GM21786 (cell line): ENCODE measurements at regions not wholly inside any gene's neighbourhood (a gene's known extent, or its start where the extent isn't known, plus 50 kb on each side); places are given as distances from the start of the nearest gene placed in this dataset.

Experiments
- ATAC-seq: cut with Tn5 transposase; IDR thresholded peaks from one replicate; pipeline ENCODE4 v1.9.1; 2021; ENCODE audit not compliant: unreplicated experiment

DNA sequence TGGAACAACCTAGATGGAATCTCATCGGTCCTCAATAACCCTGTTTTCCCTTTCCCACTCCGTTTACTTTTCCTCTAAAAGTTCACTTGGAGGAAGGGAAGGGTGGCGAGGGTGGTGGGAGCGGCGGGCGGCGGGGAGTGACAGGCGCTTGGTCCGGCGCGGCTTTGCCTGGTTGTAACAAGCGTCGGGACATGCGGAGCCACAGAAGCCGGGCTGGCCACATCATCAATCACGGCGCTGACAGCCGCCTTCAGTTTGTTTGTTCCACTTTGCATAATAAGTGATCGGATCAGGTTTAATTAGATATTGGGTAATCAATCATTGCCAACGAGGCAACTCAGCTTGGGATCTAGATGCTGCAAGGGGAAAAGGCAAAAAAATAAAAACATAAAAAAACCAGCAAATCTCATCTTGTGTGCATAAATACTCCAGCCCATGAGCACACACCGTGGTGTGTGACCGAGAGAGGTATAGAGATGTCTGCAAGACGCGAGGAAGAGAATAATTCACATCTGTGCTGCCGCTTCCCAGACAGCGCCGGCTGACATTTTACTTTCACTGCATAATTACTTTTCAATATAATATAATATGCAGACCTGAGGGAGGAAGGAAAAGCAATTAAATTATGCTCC is 396.2 kb upstream of the IRX4 start:
- ATAC-seq: no peak

DNA sequence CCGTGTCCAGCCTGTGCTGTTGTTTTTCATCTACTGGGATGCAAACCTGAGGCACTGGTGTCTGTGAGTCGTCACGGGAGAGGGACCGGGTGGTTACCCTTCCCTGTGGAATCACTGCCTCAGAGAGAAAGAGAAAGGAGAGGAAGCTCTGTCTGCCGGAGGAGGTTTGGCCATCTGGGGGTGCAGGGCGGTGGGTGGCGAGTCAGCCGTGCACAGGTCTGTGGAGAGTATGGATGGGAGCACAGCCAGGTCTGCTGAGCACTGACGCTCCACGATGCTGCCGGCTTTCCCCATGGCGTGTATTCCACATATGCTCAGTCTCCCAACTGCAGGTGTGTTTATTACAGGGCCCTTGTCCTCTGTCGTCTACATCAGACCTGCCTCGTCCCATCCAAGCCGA is 395.2 kb upstream of the IRX4 start:
- no peak for ATAC-seq

GRCh38 chr5:2276101-2276500 is 393.4 kb upstream of the IRX4 start:
- no peak for ATAC-seq

DNA sequence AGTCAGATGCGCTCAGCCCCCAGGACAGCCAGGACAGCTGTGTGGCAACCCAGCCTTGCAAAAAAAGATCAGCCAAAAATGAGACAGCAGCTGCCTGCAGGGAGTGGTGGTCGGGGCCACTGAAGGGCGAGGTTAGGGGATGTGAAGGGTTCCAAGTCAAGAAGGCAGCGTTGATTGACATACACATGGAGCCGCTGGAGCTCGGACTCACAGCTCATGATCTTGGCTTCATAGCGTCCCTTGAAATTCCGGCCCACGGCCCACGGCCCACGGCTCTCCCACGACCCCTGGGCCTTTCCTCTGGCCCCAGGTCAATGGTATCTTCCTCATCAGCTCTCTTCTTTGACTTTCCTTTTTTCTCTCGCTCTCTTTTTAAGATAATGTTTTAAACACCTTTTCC is 390.0 kb upstream of the IRX4 start:
- ATAC-seq: no peak

DNA sequence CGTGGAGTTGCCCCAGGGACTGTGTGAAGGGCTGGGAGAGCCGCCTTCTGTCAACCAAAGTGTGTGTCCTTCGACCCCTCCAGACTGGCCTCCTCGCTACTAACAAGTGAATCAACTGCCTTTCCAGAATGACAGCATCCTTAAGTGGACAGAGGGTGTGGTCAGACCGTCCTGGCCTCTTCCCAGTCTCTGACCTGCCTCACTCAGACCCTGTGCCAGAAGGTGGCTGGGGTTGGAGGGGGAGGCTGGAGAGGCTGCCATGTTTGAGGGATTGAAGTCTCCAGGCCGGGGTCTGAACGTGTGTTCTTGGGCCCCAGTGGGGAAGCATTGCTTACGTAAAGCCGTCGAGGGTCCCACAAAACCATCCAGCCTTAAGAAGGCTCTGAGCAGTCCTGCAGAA is 389.3 kb upstream of the IRX4 start:
- ATAC-seq: no peak

DNA sequence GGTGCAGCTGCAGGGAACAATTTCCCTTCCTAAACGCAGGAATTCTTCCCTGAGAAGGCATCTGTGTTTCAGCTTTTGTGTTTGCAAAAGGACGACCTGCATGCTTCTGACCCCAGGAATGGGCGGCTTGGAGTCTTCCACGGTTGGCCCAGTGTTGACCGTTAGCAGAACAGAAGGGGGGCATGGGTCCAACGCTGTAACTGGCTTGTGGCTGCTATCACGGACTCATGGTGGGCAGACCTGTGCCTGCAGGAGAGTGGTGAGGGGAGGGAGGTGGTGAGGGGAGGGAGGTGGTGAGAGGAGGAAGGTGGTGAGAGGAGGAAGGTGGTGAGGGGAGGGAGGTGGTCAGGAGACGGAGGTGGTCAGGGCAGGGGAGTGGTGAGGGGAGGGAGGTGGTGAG is 388.6 kb upstream of the IRX4 start:
- ATAC-seq: no peak

GRCh38 chr5:2270467-2270866 is 387.7 kb upstream of the IRX4 start:
- no peak for ATAC-seq

- ATAC-seq: no peak
Observed at GRCh38 chr5:2269656-2270055, 386.9 kb upstream of the IRX4 start.

DNA sequence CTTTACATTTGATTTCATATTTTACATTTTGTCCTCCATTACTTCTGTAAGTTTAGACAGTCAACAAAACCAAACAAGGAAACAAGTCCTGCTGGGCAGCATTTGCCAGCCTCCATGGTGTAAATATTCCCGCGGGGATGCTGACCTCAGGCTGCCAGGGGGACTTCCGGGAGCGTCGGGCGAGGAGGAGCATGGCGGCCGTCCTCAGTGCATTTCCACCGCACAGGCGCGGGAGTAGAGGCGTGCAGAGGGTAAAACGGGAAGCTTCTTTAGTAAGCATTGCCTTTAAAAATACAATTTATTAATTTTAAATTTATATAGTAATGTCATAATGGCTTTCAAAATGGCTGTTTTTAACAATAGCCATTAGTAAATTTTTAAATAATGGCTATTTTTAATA is 385.3 kb upstream of the IRX4 start:
- ATAC-seq: no peak

DNA sequence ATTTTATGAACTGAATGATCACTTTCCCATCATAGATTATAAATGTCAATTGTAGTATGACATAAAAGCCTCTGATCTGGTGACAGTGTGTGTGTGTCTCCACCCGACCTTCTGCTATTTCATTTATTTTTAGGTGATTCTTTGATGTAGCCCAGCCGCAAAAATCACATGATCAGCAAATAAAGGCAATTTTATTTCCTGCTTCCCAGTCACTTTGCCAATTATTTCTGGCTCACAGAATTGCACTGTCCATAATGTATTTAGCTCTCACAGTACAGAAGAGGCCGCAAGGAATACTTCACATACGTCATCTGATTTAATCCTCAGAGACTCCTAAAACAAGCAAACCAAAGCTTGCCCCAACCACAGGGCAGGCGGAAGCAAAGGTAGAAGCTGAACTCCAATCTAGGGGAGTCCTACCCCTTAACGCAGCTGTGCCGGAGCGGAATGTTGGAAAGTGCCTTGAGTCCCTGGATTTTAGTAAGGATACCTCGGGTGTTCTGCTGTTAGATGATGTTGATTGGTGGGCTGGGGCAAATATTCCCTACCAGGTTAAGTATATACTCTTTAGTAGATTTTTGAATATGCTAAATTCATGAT is 384.0 kb upstream of the IRX4 start:
- ATAC-seq: no peak

- no peak for ATAC-seq
Observed at GRCh38 chr5:2265341-2265740, 382.6 kb upstream of the IRX4 start.

GRCh38 chr5:2263763-2264162 is 381.0 kb upstream of the IRX4 start:
- no peak for ATAC-seq

- no peak for ATAC-seq
Observed at GRCh38 chr5:2262620-2263019, 379.9 kb upstream of the IRX4 start.

- no peak for ATAC-seq
Observed at GRCh38 chr5:2261004-2261703, 378.4 kb upstream of the IRX4 start.

DNA sequence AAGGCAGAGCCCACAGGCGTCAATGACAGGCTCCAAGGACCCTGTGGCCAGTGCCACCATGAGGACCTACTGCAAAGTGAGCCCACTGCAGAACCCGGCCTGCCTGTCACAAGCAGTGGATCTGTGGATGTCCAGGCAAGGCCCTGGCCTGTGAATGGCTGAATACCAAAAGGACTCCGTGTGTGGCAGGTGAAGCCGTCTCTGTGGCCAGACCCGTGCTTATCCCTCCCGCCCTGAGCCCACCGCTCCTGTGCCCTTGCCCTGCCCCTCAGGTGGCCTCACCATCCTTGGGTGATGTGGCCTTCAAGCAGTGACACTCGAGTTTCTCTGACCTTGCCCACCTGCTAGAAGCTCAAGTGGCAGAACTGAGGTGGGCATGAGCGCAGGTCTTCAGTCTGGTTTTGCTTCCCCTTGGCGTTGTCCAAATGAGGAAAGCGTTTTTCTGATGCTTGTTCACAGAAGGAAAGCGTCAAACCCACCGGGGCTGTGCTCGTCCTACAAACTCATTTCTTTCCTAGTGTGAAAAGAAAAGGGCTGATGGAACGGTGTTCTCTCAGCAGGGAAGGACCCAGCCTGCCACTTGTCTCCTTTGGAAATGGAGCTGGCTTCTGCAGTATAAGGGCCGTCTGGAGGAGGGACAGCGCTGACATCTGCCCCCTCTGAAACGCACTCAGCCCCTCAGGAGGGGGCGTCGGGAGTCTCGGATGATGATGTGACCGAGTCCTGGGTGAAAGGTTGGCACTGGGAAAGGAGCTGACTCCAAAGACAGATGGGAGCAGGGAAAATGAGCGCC is 377.7 kb upstream of the IRX4 start:
- ATAC-seq: no peak

GRCh38 chr5:2259494-2260107 is 376.9 kb upstream of the IRX4 start:
- ATAC-seq: no peak

DNA sequence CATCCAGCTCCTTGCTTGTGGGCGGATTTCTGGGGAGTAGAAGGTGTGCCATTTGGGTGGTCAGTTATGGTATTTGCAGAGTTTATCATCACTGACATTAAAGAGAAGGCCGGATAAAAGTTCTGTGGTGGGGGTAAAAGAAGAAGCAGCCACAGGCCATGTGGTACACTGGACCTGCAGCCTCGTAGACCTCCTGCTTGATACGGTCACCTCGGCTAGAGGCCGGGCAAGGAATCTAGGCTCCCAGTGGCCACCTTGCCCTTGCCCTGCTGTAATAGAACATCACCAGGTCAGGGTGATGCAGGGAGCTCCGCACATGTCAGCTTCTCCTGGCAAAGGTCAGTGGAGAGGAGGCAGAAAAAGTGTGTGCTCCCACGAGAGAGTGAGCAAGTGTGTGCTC is 376.1 kb upstream of the IRX4 start:
- no peak for ATAC-seq

DNA sequence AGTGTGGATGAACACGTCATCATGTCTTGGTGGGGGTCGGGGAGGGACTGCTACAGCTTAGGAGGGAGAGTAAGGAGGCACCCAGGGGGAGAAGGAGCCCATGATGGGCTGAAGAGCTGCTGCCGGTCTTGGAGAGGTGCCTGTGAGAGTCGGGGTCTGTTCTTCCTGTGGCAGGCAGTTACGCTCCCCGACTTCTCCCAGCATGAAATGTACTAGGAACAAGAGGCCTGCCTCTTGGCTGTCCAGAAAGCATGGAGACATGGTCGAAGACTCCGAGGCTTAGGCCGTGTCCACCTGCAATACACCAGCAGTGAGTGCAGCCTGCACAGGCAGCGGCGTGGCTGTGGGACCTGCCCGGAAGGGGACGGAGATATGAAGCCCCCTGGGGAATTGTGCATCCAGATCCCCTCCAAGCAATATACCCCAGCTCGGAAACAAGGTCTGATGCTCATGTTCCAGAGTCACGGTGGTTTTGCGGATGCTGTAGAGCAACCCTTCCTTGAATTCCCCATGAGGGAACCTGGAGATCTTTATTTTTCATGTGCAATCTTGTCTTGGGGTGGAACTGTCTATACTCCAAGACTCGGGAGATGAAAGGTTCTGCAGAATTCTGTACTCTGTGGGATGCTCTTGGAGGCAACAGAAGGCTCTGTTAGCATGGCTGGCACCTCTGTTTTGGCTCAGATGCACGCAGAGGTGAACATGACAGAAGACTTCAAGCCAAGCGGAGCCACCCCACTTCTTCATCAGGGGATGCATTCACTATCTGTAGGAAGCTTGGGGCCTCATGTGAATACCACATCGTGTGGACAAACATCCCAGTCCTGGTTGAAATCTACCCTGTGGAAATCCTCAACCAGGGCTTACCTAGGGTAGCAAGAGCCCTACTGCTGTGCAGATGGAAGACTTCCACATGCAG is 374.9 kb upstream of the IRX4 start:
- no peak for ATAC-seq

DNA sequence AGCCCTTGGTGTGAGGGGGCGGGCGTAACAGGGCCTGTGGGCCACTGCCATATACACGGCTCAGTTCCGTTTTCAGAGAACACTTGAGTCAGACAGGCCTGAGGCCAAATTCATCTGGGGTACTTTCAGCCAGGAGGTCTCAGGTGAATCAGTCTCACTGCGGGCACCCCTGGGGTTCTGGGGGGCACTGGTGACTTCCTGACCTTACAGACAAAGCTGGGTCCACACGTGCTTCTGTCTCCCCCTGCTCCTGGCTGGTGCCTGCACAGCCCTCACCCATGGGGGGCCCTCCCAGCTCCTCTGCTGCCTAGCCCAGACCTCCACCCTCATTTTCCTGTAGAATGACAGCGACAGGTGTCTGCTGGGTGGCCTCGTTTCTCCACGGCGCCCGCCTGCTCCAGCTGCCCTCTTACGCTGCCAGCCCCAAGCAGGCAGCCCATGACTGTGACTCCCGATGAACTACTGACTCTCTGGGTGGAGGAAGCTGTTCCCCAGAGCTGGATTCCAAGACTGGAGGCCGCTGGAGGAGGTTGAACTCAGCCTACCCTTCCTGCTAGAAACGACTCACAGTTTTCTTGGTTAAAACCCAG is 374.1 kb upstream of the IRX4 start:
- no peak for ATAC-seq
